MM.1S (cell line): ENCODE measurements at regions not wholly inside any gene's neighbourhood (a gene's known extent, or its start where the extent isn't known, plus 50 kb on each side); places are given as distances from the start of the nearest gene placed in this dataset.

Source experiments
- CTCF ChIP-seq: fragments of 300-600 bp; sonication (generic); IDR thresholded peaks from 2 replicates; pipeline ENCODE4 v1.5.1; 2016; ENCODE audit warnings: antibody characterized with exemption, low read length, mixed read lengths
- EZH2 ChIP-seq: fragments of 300-600 bp; sonication (generic); optimal IDR thresholded peaks from 2 replicates; pipeline ENCODE3; 2017; ENCODE audit warnings: low read depth, mild to moderate bottlenecking, antibody characterized with exemption, low read length, mixed read lengths
- EZH2phosphoT487 ChIP-seq: fragments of 300-600 bp; sonication (generic); IDR thresholded peaks from 2 replicates; pipeline ENCODE4 v1.6.1; 2018; ENCODE audit warnings: antibody characterized with exemption, low read length

- TF ChIP-seq CTCF (no peak), EZH2 (no peak), EZH2phosphoT487 (no peak)
Measured at GRCh38 chr5:68353605-68354004, 138.0 kb downstream of the PIK3R1 start.
